22Rv1 (cell line): ENCODE measurements at regions not wholly inside any gene's neighbourhood (a gene's known extent, or its start where the extent isn't known, plus 50 kb on each side); places are given as distances from the start of the nearest gene placed in this dataset.

Experiments used
- CTCF ChIP-seq: fragments of 450-650 bp; IDR thresholded peaks from 2 replicates; pipeline ENCODE4 v1.5.1; 2017; ENCODE audit warnings: mild to moderate bottlenecking
- ZFX ChIP-seq: fragments of 450-650 bp; IDR thresholded peaks from 2 replicates; pipeline ENCODE4 v1.6.1; 2017; ENCODE audit warnings: antibody characterized with exemption, borderline replicate concordance

DNA sequence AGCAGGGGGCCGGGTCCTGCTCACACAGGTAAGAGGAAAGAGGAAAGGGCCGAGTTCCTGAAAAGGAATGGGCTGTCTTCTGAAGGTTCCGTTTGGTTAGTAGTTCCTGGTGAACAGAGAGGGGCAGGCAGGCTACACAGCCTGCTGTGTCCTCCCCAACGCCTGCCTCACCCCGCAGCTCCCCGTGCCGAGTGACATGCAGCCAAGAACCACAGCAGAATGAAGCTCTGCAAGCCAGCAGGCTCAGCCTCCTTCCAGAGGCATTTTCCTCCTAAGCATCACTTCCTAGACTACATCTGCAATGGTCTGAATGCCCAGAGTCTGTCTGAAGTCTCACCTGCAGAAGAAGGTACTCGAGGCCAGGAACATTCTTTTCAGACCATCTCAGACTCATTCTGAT lies 202.4 kb upstream of the TCERG1L start:
- TF ChIP-seq CTCF: no peak
- TF ChIP-seq ZFX: no peak
